ENCODE measurements at regions not wholly inside any gene's neighbourhood (a gene's known extent, or its start where the extent isn't known, plus 50 kb on each side); places are given as distances from the start of the nearest gene placed in this dataset.

- H4K91ac ChIP-seq (ENCODE audit: insufficient read length, low read depth, low read length) = no peak overlapping the region
- H3K27ac ChIP-seq (ENCODE audit: insufficient read length, low read depth, low read length) = no peak overlapping the region
- no peak overlapping the region for H2BK120ac ChIP-seq (ENCODE audit: low read depth, low read length, poor library complexity, severe bottlenecking)
- no peaks in the 10 kb centered on the region for H3K23me2 ChIP-seq (ENCODE audit: insufficient read length, low read depth, low read length, poor library complexity, severe bottlenecking)
- H4K5ac ChIP-seq (ENCODE audit: insufficient read length, low read depth, low read length) = no peak overlapping the region
- no peak overlapping the region for H2AK5ac ChIP-seq (ENCODE audit: insufficient read length, low read length)
- no peaks in the 10 kb centered on the region for H3K9me3 ChIP-seq (ENCODE audit: control insufficient read depth, low read depth, low read length)
- Mint-ChIP-seq H3K4me3 (no peak overlapping the region), H3K36me3 (ENCODE audit: insufficient read depth in 1 of 3, low read depth in 3 of 3) (peaks cover 0 to 6% (median 6%) of the 10 kb centered on the region in 3 experiments; a peak in 3 of 7 replicates), H3K4me1 (no peaks in the 10 kb centered on the region), H3K9me3 (peaks cover 15 to 16% of the 10 kb centered on the region in 2 experiments; a peak in 4 of 5 replicates), H3K27ac (no peak overlapping the region), H3K27me3 (ENCODE audit: low read depth) (no peaks in the 10 kb centered on the region; the same call in 1 of the 2 replicates)
- H2BK15ac ChIP-seq (ENCODE audit: low read depth, low read length) = no peak overlapping the region
- no peak overlapping the region for H4K8ac ChIP-seq (replicated peaks; ENCODE audit: insufficient read length, low read depth, low read length)
- no peak overlapping the region for H3K9ac ChIP-seq (ENCODE audit: extremely low read depth, insufficient read length, low read length)
- no peak for DNase-seq
- H3K79me2 ChIP-seq (ENCODE audit: insufficient read depth, low read length) = no peaks in the 10 kb centered on the region
- H2BK12ac ChIP-seq (ENCODE audit: insufficient read length, low read depth, low read length) = no peak overlapping the region
- H2BK20ac ChIP-seq (ENCODE audit: low read depth, low read length, poor library complexity, severe bottlenecking) = no peak overlapping the region
- no peaks in the 10 kb centered on the region for H3K79me1 ChIP-seq (ENCODE audit: insufficient read depth, low read depth, low read length, poor library complexity, severe bottlenecking)
- WGBS (ENCODE audit: extremely low coverage, insufficient read length, low lambda C conversion rate) = no CpG with 5 or more reads among the region's 2 CpGs
- H3K18ac ChIP-seq (ENCODE audit: insufficient read length, low read depth, low read length) = no peak overlapping the region
- H2AFZ ChIP-seq (ENCODE audit: low read length) = no peak overlapping the region
- H3K27me3 ChIP-seq (ENCODE audit: insufficient read depth, low read length) = no peaks in the 10 kb centered on the region
- no peaks in the 10 kb centered on the region for H4K20me1 ChIP-seq (ENCODE audit: control insufficient read depth, insufficient read depth, insufficient read length)
- no peak overlapping the region for H3K14ac ChIP-seq (ENCODE audit: insufficient read depth, low read length)
- no peak for TF ChIP-seq CTCF (conservative IDR thresholded peaks at IDR 0.05)
- H3K4ac ChIP-seq (ENCODE audit: low read depth, low read length) = no peak overlapping the region
- no peak overlapping the region for H3K23ac ChIP-seq (ENCODE audit: insufficient read length, low read depth, low read length)
- no peaks in the 10 kb centered on the region for H3K4me1 ChIP-seq (ENCODE audit: insufficient read depth, low read length)
- H3K4me2 ChIP-seq (ENCODE audit: insufficient read depth, insufficient read length, low read length) = no peak overlapping the region
- no peak overlapping the region for H3K56ac ChIP-seq (ENCODE audit: insufficient read length, low read depth, low read length)
- no peak overlapping the region for H2BK5ac ChIP-seq (ENCODE audit: insufficient read length, low read length)
- H3T11ph ChIP-seq (ENCODE audit: low read length) = no peak overlapping the region
Observed at GRCh38 chr4:153850533-153851280, 61.8 kb upstream of the SFRP2 start.

Data from H9 (cell line).